ENCODE measurements at regions not wholly inside any gene's neighbourhood (a gene's known extent, or its start where the extent isn't known, plus 50 kb on each side); places are given as distances from the start of the nearest gene placed in this dataset.

DNA sequence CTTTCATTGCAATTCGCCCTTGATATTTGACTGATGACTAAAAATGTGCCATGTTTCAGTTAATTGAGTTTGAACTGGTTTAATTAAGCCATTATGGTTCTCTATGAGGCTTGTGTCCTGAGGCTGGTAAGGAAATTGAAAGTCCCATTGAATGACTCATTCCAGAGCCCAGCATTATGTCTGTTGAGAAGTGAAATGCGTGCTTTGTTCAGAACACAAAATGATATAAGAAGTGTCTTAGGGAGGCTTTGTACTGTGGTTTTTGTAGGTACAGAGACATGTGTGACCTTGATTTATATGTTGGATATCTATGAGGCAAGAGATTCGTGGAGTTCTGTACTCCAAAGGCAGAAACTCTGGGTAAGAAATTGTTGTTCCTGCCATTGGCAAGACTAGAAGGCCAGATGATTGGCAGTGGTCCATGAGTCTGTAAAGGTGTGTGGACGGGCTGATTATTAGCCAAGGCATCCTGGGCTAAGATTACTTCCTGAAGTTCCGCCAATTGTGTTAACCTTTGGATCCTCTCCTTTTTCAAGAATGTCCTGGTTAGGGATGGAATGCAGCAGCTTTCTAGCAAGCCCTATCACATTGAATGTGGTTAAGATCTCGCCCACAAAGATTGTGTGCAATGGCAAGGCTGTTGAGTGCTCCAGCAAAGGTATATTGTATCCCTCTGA, 103.7 kb downstream of the NPIPB5 start:
- intact Hi-C loops (cut with DNase I; ENCODE audit: low total_unique reads), result no loop called here
- Histone ChIP-seq H3K27ac (peak overlapping the region; percentile 33 to 52), H3K27me3 (no peaks in the 10 kb centered on the region), H3K4me3 (no peak overlapping the region), H3K4me1 (no peaks in the 10 kb centered on the region), H3K36me3 (no peaks in the 10 kb centered on the region), H3K9me3 (peaks cover 6% of the 10 kb centered on the region in 2 donors)
- no peak for TF ChIP-seq POLR2AphosphoS5 (IDR thresholded peaks at IDR 0.05)
- TF ChIP-seq, protein P1, sequence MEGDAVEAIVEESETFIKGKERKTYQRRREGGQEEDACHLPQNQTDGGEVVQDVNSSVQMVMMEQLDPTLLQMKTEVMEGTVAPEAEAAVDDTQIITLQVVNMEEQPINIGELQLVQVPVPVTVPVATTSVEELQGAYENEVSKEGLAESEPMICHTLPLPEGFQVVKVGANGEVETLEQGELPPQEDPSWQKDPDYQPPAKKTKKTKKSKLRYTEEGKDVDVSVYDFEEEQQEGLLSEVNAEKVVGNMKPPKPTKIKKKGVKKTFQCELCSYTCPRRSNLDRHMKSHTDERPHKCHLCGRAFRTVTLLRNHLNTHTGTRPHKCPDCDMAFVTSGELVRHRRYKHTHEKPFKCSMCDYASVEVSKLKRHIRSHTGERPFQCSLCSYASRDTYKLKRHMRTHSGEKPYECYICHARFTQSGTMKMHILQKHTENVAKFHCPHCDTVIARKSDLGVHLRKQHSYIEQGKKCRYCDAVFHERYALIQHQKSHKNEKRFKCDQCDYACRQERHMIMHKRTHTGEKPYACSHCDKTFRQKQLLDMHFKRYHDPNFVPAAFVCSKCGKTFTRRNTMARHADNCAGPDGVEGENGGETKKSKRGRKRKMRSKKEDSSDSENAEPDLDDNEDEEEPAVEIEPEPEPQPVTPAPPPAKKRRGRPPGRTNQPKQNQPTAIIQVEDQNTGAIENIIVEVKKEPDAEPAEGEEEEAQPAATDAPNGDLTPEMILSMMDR (IDR thresholded peaks at IDR 0.05), result no peak
- no peak for TF ChIP-seq POLR2A (IDR thresholded peaks at IDR 0.05)
- DNase-seq (ENCODE audit: low spot score in 2 of 2), result peak in 1 of 2 donors; percentile 50

DNA sequence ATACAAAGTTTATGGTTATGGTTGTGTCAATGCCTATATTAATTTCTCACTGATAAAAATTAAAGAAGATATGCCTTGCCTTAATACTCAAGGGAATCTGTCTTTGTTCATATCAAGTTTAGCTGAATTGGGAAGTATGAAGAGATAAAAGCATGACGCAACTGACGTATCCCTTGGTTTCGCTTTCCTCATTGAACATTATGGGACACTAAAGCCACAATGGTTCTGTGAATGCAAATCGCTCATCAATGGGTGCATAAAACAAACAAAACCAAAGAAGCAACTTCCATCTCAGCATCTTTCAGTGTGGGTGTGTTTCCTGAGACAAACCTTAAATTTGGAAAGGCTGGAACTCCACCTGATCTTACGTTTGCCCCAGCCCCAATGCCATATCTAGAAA, 108.2 kb downstream of the NPIPB5 start:
- H3K36me3 ChIP-seq, result no peaks in the 10 kb centered on the region
- H3K9me3 ChIP-seq, result peaks cover 4% of the 10 kb centered on the region in 2 donors
- intact Hi-C loops (cut with DNase I; ENCODE audit: low total_unique reads), result no loop called here
- H3K4me1 ChIP-seq, result peaks cover 0 to 4% of the 10 kb centered on the region in 2 donors
- H3K27me3 ChIP-seq, result no peaks in the 10 kb centered on the region
- DNase-seq (ENCODE audit: low spot score in 2 of 2), result no peak
- no peak overlapping the region for H3K4me3 ChIP-seq
- TF ChIP-seq POLR2A (IDR thresholded peaks at IDR 0.05), result no peak
- TF ChIP-seq, protein P1 (IDR thresholded peaks at IDR 0.05), result no peak
- no peak for TF ChIP-seq POLR2AphosphoS5 (IDR thresholded peaks at IDR 0.05)
- H3K27ac ChIP-seq, result no peak overlapping the region

DNA sequence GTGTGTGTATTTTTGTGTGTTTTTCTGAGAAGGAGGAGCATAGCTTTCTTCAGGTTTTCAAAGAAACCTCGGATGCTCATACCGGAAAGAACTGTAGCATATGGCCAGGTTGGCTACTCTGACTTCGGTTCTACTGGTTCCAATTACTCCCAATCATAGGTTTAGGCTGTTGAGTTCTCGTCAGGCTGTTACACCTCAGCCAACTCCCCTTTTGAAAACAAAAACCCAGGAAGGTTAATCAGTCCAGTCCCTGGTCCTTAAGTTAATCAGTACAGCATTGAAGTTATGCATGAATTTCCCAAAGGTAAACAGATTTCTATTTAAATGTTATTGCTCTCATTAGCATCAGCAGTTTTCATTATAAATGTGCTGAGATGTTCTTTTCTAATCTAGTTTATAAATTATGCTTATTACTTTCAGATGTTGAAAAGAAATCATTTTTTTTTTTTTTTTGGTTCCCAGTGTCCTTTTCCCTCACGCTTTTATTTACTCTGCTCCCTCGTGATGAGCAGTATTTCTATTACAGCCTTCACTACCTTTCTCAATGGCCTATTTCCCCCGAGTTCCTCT, 111.0 kb downstream of the NPIPB5 start:
- Histone ChIP-seq H3K4me3 (no peak overlapping the region), H3K4me1 (peaks cover 0 to 4% of the 10 kb centered on the region in 2 donors), H3K36me3 (no peaks in the 10 kb centered on the region), H3K9me3 (no peaks in the 10 kb centered on the region), H3K27ac (no peak overlapping the region), H3K27me3 (no peaks in the 10 kb centered on the region)
- intact Hi-C loops (cut with DNase I; ENCODE audit: low total_unique reads), result no loop called here
- no peak for DNase-seq (ENCODE audit: low spot score in 2 of 2)
- TF ChIP-seq POLR2A (IDR thresholded peaks at IDR 0.05) (no peak), POLR2AphosphoS5 (IDR thresholded peaks at IDR 0.05) (no peak)
- TF ChIP-seq, protein P1 (IDR thresholded peaks at IDR 0.05), result no peak

DNA sequence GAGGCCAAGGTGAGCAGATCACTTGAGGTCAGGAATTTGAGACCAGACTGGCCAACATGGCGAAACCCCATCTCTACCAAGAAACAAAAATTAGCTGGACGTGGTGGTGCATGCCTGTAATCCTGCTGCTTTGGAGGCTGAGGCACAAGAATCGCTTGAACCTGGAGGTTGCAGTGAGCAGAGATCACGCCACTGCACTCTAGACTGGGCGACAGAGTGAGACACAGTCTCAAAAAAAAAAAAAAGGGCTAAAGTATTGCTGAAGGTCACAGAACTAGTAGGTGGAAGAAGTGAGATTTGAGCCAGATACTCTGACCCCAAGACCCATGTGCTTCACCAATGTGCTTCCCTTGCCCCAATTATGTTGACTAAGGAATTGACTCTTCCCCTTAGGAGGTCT, 112.0 kb downstream of the NPIPB5 start:
- H3K27ac ChIP-seq, result no peak overlapping the region
- H3K4me1 ChIP-seq, result peaks cover 0 to 4% of the 10 kb centered on the region in 2 donors
- no peak for DNase-seq (ENCODE audit: low spot score in 2 of 2)
- H3K9me3 ChIP-seq, result no peaks in the 10 kb centered on the region
- H3K4me3 ChIP-seq, result no peak overlapping the region
- no peaks in the 10 kb centered on the region for H3K27me3 ChIP-seq
- intact Hi-C loops (cut with DNase I; ENCODE audit: low total_unique reads), result no loop called here
- no peaks in the 10 kb centered on the region for H3K36me3 ChIP-seq
- no peak for TF ChIP-seq POLR2A (IDR thresholded peaks at IDR 0.05)
- no peak for TF ChIP-seq POLR2AphosphoS5 (IDR thresholded peaks at IDR 0.05)
- TF ChIP-seq, protein P1 (IDR thresholded peaks at IDR 0.05), result no peak

DNA sequence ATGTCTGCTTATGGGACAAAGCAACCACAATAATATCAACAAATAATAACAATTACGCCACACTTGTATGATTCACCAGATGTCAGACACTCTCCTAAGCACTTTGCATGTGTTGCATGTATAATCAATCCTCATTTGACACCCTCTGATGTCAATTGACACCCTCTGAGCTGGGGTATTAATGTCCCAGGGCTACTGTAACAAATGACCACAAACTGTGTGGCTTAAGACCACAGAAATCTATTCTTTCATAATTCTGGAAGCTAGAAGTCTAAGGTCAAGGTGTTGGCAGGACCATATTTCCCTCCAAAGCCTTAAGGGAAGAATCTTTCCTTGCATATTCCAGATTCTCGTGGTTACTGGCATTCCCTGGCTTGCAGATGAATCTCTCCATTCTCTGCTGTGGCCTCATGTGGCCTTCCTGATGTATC, 112.7 kb downstream of the NPIPB5 start:
- no peaks in the 10 kb centered on the region for H3K27me3 ChIP-seq
- no peaks in the 10 kb centered on the region for H3K36me3 ChIP-seq
- no peaks in the 10 kb centered on the region for H3K9me3 ChIP-seq
- intact Hi-C loops (cut with DNase I; ENCODE audit: low total_unique reads), result no loop called here
- TF ChIP-seq, protein P1 (IDR thresholded peaks at IDR 0.05), result no peak
- TF ChIP-seq POLR2AphosphoS5 (IDR thresholded peaks at IDR 0.05), result no peak
- no peak for TF ChIP-seq POLR2A (IDR thresholded peaks at IDR 0.05)
- no peak for DNase-seq (ENCODE audit: low spot score in 2 of 2)
- H3K4me3 ChIP-seq, result no peak overlapping the region
- no peak overlapping the region for H3K27ac ChIP-seq
- peaks cover 0 to 4% of the 10 kb centered on the region in 2 donors for H3K4me1 ChIP-seq
